ENCODE measurements at regions not wholly inside any gene's neighbourhood (a gene's known extent, or its start where the extent isn't known, plus 50 kb on each side); places are given as distances from the start of the nearest gene placed in this dataset.
"Not testable (repeated sequence)": the region's sequence is repeated elsewhere in the genome, so short reads cannot be mapped to it uniquely, and the experiment has no call there.

- H3K4me3 ChIP-seq (ENCODE audit: low read length) = no peak overlapping the region
- H3K36me3 ChIP-seq (ENCODE audit: control insufficient read depth, insufficient read depth, low read length) = no peaks in the 10 kb centered on the region
- no peak overlapping the region for H3K9ac ChIP-seq (ENCODE audit: low read length)
- no peak overlapping the region for H3K27ac ChIP-seq (ENCODE audit: low read depth, low read length)
- H3K27me3 ChIP-seq (ENCODE audit: control insufficient read depth, insufficient read depth, low read length) = no peaks in the 10 kb centered on the region
- peaks cover 2% of the 10 kb centered on the region for H3K4me1 ChIP-seq (ENCODE audit: control insufficient read depth, insufficient read depth, low read length)
These were observed 85.8 kb upstream of the USP24 start for GRCh38 chr1:55300975-55301374.

GRCh38 chr1:55298167-55298894, 83.2 kb upstream of the USP24 start:
- H3K4me1 ChIP-seq (ENCODE audit: control insufficient read depth, insufficient read depth, low read length) = peaks cover 2% of the 10 kb centered on the region
- no peak overlapping the region for H3K27ac ChIP-seq (ENCODE audit: low read depth, low read length)

DNA sequence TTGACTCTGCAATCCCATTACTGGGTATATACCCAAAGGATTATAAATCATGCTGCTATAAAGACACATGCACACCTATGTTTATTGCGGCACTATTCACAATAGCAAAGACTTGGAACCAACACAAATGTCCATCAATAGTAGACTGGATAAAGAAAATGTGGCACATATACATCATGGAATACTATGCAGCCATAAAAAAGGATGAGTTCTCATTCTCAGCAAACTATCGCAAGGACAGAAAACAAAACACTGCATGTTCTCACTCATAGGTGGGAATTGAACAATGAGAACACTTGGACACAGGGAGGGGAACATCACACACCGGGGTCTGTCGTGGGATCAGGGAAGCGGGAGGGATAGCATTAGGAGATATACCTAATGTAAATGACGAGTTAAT, 81.1 kb upstream of the USP24 start:
- H3K4me1 ChIP-seq (ENCODE audit: control insufficient read depth, insufficient read depth, low read length); H3K9ac ChIP-seq (ENCODE audit: low read length); H3K36me3 ChIP-seq (ENCODE audit: control insufficient read depth, insufficient read depth, low read length); H3K4me3 ChIP-seq (ENCODE audit: low read length); H3K27me3 ChIP-seq (ENCODE audit: control insufficient read depth, insufficient read depth, low read length); H3K27ac ChIP-seq (ENCODE audit: low read depth, low read length): not testable (repeated sequence)

More at GRCh38 chr1:55298167-55298894, 83.2 kb upstream of the USP24 start:
- Histone ChIP-seq H3K4me3 (ENCODE audit: low read length) (no peak overlapping the region), H3K36me3 (ENCODE audit: control insufficient read depth, insufficient read depth, low read length) (no peaks in the 10 kb centered on the region), H3K27me3 (ENCODE audit: control insufficient read depth, insufficient read depth, low read length) (no peaks in the 10 kb centered on the region), H3K9ac (ENCODE audit: low read length) (no peak overlapping the region)

DNA sequence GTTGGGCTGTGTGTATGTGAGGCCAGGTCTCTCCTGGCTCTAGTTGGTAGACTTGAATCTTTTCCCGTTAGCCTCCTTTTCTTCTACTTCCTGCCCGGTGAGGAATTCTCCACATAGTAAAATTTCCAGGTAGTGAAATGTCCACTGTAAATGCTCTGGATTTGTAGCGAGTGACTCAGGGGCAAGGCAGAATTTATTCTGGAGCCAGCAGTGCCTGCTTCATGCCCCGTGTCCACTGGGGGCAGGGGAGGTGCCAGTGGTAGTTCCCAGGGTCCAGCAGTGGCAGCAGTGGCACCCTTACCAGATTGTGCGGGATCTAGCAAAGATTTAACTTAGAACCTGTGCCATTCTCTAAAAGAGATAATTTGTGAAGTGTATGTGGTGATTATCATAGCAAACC, 74.5 kb upstream of the USP24 start:
- H3K27ac ChIP-seq (ENCODE audit: low read depth, low read length) = no peak overlapping the region
- no peaks in the 10 kb centered on the region for H3K27me3 ChIP-seq (ENCODE audit: control insufficient read depth, insufficient read depth, low read length)
- no peak overlapping the region for H3K4me3 ChIP-seq (ENCODE audit: low read length)

GRCh38 chr1:55289042-55289441, 73.9 kb upstream of the USP24 start:
- Histone ChIP-seq H3K4me3 (ENCODE audit: low read length) (no peak overlapping the region), H3K9ac (ENCODE audit: low read length) (no peak overlapping the region), H3K36me3 (ENCODE audit: control insufficient read depth, insufficient read depth, low read length) (no peaks in the 10 kb centered on the region), H3K27me3 (ENCODE audit: control insufficient read depth, insufficient read depth, low read length) (no peaks in the 10 kb centered on the region), H3K4me1 (ENCODE audit: control insufficient read depth, insufficient read depth, low read length) (no peaks in the 10 kb centered on the region), H3K27ac (ENCODE audit: low read depth, low read length) (no peak overlapping the region)

More for the DNA sequence above, 74.5 kb upstream of the USP24 start:
- H3K36me3 ChIP-seq (ENCODE audit: control insufficient read depth, insufficient read depth, low read length) = no peaks in the 10 kb centered on the region
- H3K9ac ChIP-seq (ENCODE audit: low read length) = no peak overlapping the region
- H3K4me1 ChIP-seq (ENCODE audit: control insufficient read depth, insufficient read depth, low read length) = no peaks in the 10 kb centered on the region

DNA sequence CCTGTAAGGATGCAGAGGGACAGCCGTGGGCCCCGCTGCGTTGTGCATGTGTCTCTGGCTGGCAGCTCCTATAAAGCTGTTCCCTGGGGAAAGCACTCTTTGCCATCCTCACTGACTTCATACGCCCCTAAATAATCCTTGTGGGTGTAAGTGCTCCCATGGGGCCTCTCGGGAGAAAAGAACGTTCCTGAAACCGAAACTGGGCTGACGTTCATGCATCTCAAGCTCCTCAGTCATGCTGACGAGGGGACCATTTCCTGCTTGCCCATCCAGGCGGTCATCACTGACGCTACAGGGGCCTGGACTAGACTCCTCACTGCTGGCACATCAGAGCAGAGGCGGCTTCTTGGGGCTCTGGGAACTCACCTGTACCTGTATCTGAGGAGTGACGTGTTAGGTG, 73.1 kb upstream of the USP24 start:
- no peak overlapping the region for H3K4me3 ChIP-seq (ENCODE audit: low read length)
- H3K27ac ChIP-seq (ENCODE audit: low read depth, low read length) = no peak overlapping the region
- no peaks in the 10 kb centered on the region for H3K4me1 ChIP-seq (ENCODE audit: control insufficient read depth, insufficient read depth, low read length)
- no peaks in the 10 kb centered on the region for H3K36me3 ChIP-seq (ENCODE audit: control insufficient read depth, insufficient read depth, low read length)
- no peaks in the 10 kb centered on the region for H3K27me3 ChIP-seq (ENCODE audit: control insufficient read depth, insufficient read depth, low read length)
- no peak overlapping the region for H3K9ac ChIP-seq (ENCODE audit: low read length)

DNA sequence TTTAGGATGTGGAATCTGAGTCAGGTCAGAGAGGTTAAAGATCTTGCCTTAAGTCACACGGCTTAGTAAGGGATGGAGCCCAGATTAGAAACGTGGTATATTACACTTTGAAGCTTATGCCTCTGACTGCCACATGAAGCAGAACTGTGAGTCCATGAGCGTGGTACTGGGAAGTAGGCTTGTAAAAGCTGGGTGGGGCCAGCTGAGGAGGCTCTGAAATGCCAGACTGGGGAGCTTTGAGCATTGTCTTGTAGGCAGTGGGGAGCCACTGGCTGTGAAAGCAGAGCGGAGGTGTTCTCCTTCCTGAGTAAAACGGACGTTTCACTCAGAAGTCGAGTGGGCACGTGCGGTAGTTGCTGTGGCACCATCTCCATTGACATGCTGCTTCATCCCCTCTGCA, 72.6 kb upstream of the USP24 start:
- Histone ChIP-seq H3K4me3 (ENCODE audit: low read length) (no peak overlapping the region), H3K27ac (ENCODE audit: low read depth, low read length) (no peak overlapping the region), H3K27me3 (ENCODE audit: control insufficient read depth, insufficient read depth, low read length) (no peaks in the 10 kb centered on the region), H3K4me1 (ENCODE audit: control insufficient read depth, insufficient read depth, low read length) (no peaks in the 10 kb centered on the region), H3K36me3 (ENCODE audit: control insufficient read depth, insufficient read depth, low read length) (no peaks in the 10 kb centered on the region), H3K9ac (ENCODE audit: low read length) (no peak overlapping the region)

GRCh38 chr1:55286856-55287602, 71.9 kb upstream of the USP24 start:
- H3K9ac ChIP-seq (ENCODE audit: low read length) = no peak overlapping the region
- no peaks in the 10 kb centered on the region for H3K36me3 ChIP-seq (ENCODE audit: control insufficient read depth, insufficient read depth, low read length)
- H3K27me3 ChIP-seq (ENCODE audit: control insufficient read depth, insufficient read depth, low read length) = no peaks in the 10 kb centered on the region
- no peaks in the 10 kb centered on the region for H3K4me1 ChIP-seq (ENCODE audit: control insufficient read depth, insufficient read depth, low read length)
- no peak overlapping the region for H3K27ac ChIP-seq (ENCODE audit: low read depth, low read length)
- H3K4me3 ChIP-seq (ENCODE audit: low read length) = no peak overlapping the region

DNA sequence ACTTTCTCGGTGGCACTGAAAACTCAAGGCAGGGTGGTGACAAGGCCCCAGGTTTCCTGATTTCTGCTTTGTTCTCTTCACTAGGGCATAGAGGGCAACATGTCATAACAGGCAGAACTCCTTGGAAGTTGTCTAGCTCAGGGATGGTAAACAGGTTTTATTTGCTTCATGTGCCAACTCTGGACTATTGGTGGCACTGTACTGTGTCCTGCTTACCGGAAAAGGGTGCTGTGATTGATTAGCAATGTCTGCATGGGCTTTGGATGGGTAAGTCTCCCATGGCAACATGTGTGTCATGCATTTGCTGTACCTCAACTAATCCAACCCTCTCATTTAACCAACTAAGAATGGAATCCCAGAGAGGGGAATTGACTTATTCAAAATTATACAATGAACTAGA, 70.7 kb upstream of the USP24 start:
- no peaks in the 10 kb centered on the region for H3K4me1 ChIP-seq (ENCODE audit: control insufficient read depth, insufficient read depth, low read length)
- no peak overlapping the region for H3K27ac ChIP-seq (ENCODE audit: low read depth, low read length)
- H3K4me3 ChIP-seq (ENCODE audit: low read length) = no peak overlapping the region
- no peak overlapping the region for H3K9ac ChIP-seq (ENCODE audit: low read length)
- H3K27me3 ChIP-seq (ENCODE audit: control insufficient read depth, insufficient read depth, low read length) = no peaks in the 10 kb centered on the region
- H3K36me3 ChIP-seq (ENCODE audit: control insufficient read depth, insufficient read depth, low read length) = no peaks in the 10 kb centered on the region

GRCh38 chr1:55284856-55285255, 69.7 kb upstream of the USP24 start:
- no peaks in the 10 kb centered on the region for H3K36me3 ChIP-seq (ENCODE audit: control insufficient read depth, insufficient read depth, low read length)
- no peaks in the 10 kb centered on the region for H3K27me3 ChIP-seq (ENCODE audit: control insufficient read depth, insufficient read depth, low read length)
- no peaks in the 10 kb centered on the region for H3K4me1 ChIP-seq (ENCODE audit: control insufficient read depth, insufficient read depth, low read length)
- H3K4me3 ChIP-seq (ENCODE audit: low read length) = no peak overlapping the region
- no peak overlapping the region for H3K9ac ChIP-seq (ENCODE audit: low read length)
- H3K27ac ChIP-seq (ENCODE audit: low read depth, low read length) = no peak overlapping the region

DNA sequence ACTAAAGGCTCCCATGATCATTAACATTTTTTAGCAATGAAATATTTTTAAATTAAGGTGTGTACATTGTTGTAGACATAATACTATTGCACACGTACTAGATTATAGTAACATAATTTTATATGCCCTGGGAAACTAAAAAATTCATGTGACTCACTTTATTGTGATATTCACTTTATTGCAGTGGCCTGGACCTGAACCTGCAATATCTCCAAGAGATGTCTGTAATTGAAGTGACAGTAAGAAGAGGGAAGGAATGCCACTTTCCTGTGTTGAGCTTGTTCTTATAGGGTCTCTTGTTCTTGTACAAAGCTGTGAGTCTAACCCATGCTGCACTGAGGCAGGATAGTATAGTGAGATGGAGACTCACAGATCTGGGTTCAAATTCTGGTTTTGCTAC, 66.9 kb upstream of the USP24 start:
- Histone ChIP-seq H3K36me3 (ENCODE audit: control insufficient read depth, insufficient read depth, low read length) (no peaks in the 10 kb centered on the region), H3K4me1 (ENCODE audit: control insufficient read depth, insufficient read depth, low read length) (peaks cover 6% of the 10 kb centered on the region), H3K27me3 (ENCODE audit: control insufficient read depth, insufficient read depth, low read length) (no peaks in the 10 kb centered on the region), H3K4me3 (ENCODE audit: low read length) (no peak overlapping the region), H3K9ac (ENCODE audit: low read length) (no peak overlapping the region), H3K27ac (ENCODE audit: low read depth, low read length) (no peak overlapping the region)

DNA sequence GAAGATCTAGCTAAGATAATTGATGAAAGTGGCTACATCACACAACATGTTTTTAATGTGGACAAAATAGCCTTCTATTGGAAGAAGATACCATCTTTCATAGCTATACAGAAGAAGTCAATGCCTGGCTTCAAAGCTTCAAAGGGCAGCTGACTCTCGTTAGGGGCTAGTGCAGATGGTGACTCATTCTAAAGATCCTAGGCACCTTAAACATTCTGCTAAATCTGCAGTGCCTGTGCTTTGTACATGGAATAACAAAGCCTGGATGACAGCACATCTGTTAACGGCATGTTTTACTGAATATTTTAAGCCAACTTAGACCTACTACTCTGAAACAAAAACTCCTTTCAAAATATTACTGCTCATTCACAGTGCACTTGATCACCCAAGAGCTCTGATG, 65.6 kb upstream of the USP24 start:
- Histone ChIP-seq H3K4me1 (ENCODE audit: control insufficient read depth, insufficient read depth, low read length) (peaks cover 7% of the 10 kb centered on the region), H3K9ac (ENCODE audit: low read length) (no peak overlapping the region), H3K27me3 (ENCODE audit: control insufficient read depth, insufficient read depth, low read length) (no peaks in the 10 kb centered on the region), H3K4me3 (ENCODE audit: low read length) (no peak overlapping the region), H3K36me3 (ENCODE audit: control insufficient read depth, insufficient read depth, low read length) (no peaks in the 10 kb centered on the region), H3K27ac (ENCODE audit: low read depth, low read length) (no peak overlapping the region)

DNA sequence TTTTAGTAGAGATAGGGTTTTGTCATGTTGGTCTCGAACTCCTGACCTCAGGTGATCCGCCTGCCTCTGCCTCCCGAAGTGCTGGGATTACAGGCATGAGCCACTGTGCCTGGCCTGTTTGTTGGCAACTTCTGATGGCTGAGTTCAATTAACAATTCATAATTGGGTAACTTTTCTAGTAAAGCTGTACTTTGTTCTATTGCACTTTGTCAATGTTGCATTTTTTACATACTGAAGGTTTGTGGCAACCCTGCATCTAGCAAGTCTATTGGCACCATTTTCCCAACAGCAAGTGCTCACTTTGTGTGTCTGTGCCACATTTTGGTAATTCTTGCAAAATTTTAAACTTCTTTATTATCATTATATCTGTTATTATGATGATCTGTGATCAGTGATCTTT, 64.5 kb upstream of the USP24 start:
- H3K27ac ChIP-seq (ENCODE audit: low read depth, low read length) = no peak overlapping the region
- H3K27me3 ChIP-seq (ENCODE audit: control insufficient read depth, insufficient read depth, low read length) = no peaks in the 10 kb centered on the region
- H3K9ac ChIP-seq (ENCODE audit: low read length) = no peak overlapping the region
- H3K4me1 ChIP-seq (ENCODE audit: control insufficient read depth, insufficient read depth, low read length) = peaks cover 7% of the 10 kb centered on the region
- H3K4me3 ChIP-seq (ENCODE audit: low read length) = no peak overlapping the region
- no peaks in the 10 kb centered on the region for H3K36me3 ChIP-seq (ENCODE audit: control insufficient read depth, insufficient read depth, low read length)

All from rectal smooth muscle tissue (tissue), 1 donor.